ENCODE measurements at regions not wholly inside any gene's neighbourhood (a gene's known extent, or its start where the extent isn't known, plus 50 kb on each side); places are given as distances from the start of the nearest gene placed in this dataset.
"Not testable (repeated sequence)": the region's sequence is repeated elsewhere in the genome, so short reads cannot be mapped to it uniquely, and the experiment has no call there.

GRCh38 chr4:100907465-100908454 is 389.9 kb upstream of the EMCN start:
- in situ Hi-C loops (cut with MboI; ENCODE audit: low pct_unique_long_range_greater_than_20kb, low sequenced_read_pairs): no loop called here

GRCh38 chr4:100906973-100907372 is 389.2 kb upstream of the EMCN start:
- in situ Hi-C loops (cut with MboI; ENCODE audit: low pct_unique_long_range_greater_than_20kb, low sequenced_read_pairs): no loop called here
- DNase-seq: no peak

More at GRCh38 chr4:100907465-100908454, 389.9 kb upstream of the EMCN start:
- no peak for DNase-seq

GRCh38 chr4:100900945-100901344 is 383.1 kb upstream of the EMCN start:
- DNase-seq; in situ Hi-C loops (cut with MboI; ENCODE audit: low pct_unique_long_range_greater_than_20kb, low sequenced_read_pairs): not testable (repeated sequence)

- DNase-seq: no peak
- in situ Hi-C loops (cut with MboI; ENCODE audit: low pct_unique_long_range_greater_than_20kb, low sequenced_read_pairs): no loop called here
Observed at GRCh38 chr4:100900134-100900533, 382.3 kb upstream of the EMCN start.

GRCh38 chr4:100898844-100899243 is 381.0 kb upstream of the EMCN start:
- DNase-seq: no peak
- in situ Hi-C loops (cut with MboI; ENCODE audit: low pct_unique_long_range_greater_than_20kb, low sequenced_read_pairs): no loop called here

GRCh38 chr4:100895556-100896197 is 377.9 kb upstream of the EMCN start:
- in situ Hi-C loops (cut with MboI; ENCODE audit: low pct_unique_long_range_greater_than_20kb, low sequenced_read_pairs): no loop called here
- no peak for DNase-seq

GRCh38 chr4:100894339-100894870 is 376.6 kb upstream of the EMCN start:
- no peak for DNase-seq
- in situ Hi-C loops (cut with MboI; ENCODE audit: low pct_unique_long_range_greater_than_20kb, low sequenced_read_pairs): no loop called here

- DNase-seq: no peak
- in situ Hi-C loops (cut with MboI; ENCODE audit: low pct_unique_long_range_greater_than_20kb, low sequenced_read_pairs): no loop called here
Observed at GRCh38 chr4:100891808-100892207, 374.0 kb upstream of the EMCN start.

- in situ Hi-C loops (cut with MboI; ENCODE audit: low pct_unique_long_range_greater_than_20kb, low sequenced_read_pairs): no loop called here
- DNase-seq: no peak
Observed at GRCh38 chr4:100889898-100890297, 372.1 kb upstream of the EMCN start.

- no peak for DNase-seq
- in situ Hi-C loops (cut with MboI; ENCODE audit: low pct_unique_long_range_greater_than_20kb, low sequenced_read_pairs): no loop called here
Observed at GRCh38 chr4:100889401-100889800, 371.6 kb upstream of the EMCN start.

- in situ Hi-C loops (cut with MboI; ENCODE audit: low pct_unique_long_range_greater_than_20kb, low sequenced_read_pairs): no loop called here
- DNase-seq: peak; percentile 24
Observed at GRCh38 chr4:100882661-100883060, 364.8 kb upstream of the EMCN start.

GRCh38 chr4:100881283-100881682 is 363.5 kb upstream of the EMCN start:
- DNase-seq: no peak
- in situ Hi-C loops (cut with MboI; ENCODE audit: low pct_unique_long_range_greater_than_20kb, low sequenced_read_pairs): no loop called here

GRCh38 chr4:100880011-100880410 is 362.2 kb upstream of the EMCN start:
- in situ Hi-C loops (cut with MboI; ENCODE audit: low pct_unique_long_range_greater_than_20kb, low sequenced_read_pairs): no loop called here

GRCh38 chr4:100879471-100879870 is 361.6 kb upstream of the EMCN start:
- in situ Hi-C loops (cut with MboI; ENCODE audit: low pct_unique_long_range_greater_than_20kb, low sequenced_read_pairs): no loop called here
- no peak for DNase-seq

More at GRCh38 chr4:100880011-100880410, 362.2 kb upstream of the EMCN start:
- DNase-seq: no peak

GRCh38 chr4:100876546-100876945 is 358.7 kb upstream of the EMCN start:
- in situ Hi-C loops (cut with MboI; ENCODE audit: low pct_unique_long_range_greater_than_20kb, low sequenced_read_pairs): no loop called here
- no peak for DNase-seq

- in situ Hi-C loops (cut with MboI; ENCODE audit: low pct_unique_long_range_greater_than_20kb, low sequenced_read_pairs): no loop called here
- no peak for DNase-seq
Observed at GRCh38 chr4:100875296-100876068, 357.7 kb upstream of the EMCN start.

GRCh38 chr4:100872811-100873210 is 355.0 kb upstream of the EMCN start:
- in situ Hi-C loops (cut with MboI; ENCODE audit: low pct_unique_long_range_greater_than_20kb, low sequenced_read_pairs): no loop called here
- DNase-seq: no peak

- in situ Hi-C loops (cut with MboI; ENCODE audit: low pct_unique_long_range_greater_than_20kb, low sequenced_read_pairs): no loop called here
- no peak for DNase-seq
Observed at GRCh38 chr4:100870940-100871772, 353.3 kb upstream of the EMCN start.

GRCh38 chr4:100869276-100869675 is 351.5 kb upstream of the EMCN start:
- no peak for DNase-seq
- in situ Hi-C loops (cut with MboI; ENCODE audit: low pct_unique_long_range_greater_than_20kb, low sequenced_read_pairs): no loop called here
